COR-L47 (cell line): ENCODE measurements at regions not wholly inside any gene's neighbourhood (a gene's known extent, or its start where the extent isn't known, plus 50 kb on each side); places are given as distances from the start of the nearest gene placed in this dataset.

ENCODE experiments used
- DNase-seq: peaks from one replicate; lab custom pipeline; 2025; lab: John Stamatoyannopoulos, UW

- no peak for DNase-seq
Measured at GRCh38 chr9:89808756-89809181, 204.0 kb downstream of the GADD45G start.

GRCh38 chr9:89810431-89810830, 205.6 kb downstream of the GADD45G start:
- no peak for DNase-seq

- no peak for DNase-seq
Measured at GRCh38 chr9:89811356-89811755, 206.5 kb downstream of the GADD45G start.

GRCh38 chr9:89811886-89812450, 207.2 kb downstream of the GADD45G start:
- DNase-seq, result no peak

- no peak for DNase-seq
Measured at GRCh38 chr9:89812556-89813181, 207.9 kb downstream of the GADD45G start.

GRCh38 chr9:89813482-89813881, 208.7 kb downstream of the GADD45G start:
- DNase-seq, result no peak

- DNase-seq, result no peak
Measured at GRCh38 chr9:89814340-89815040, 209.7 kb downstream of the GADD45G start.

- DNase-seq, result no peak
Measured at GRCh38 chr9:89815061-89815902, 210.5 kb downstream of the GADD45G start.

GRCh38 chr9:89815903-89816573, 211.2 kb downstream of the GADD45G start:
- DNase-seq, result no peak

GRCh38 chr9:89817151-89817950, 212.5 kb downstream of the GADD45G start:
- no peak for DNase-seq

- DNase-seq, result no peak
Measured at GRCh38 chr9:89820337-89820736, 215.5 kb downstream of the GADD45G start.

GRCh38 chr9:89821081-89821480, 216.3 kb downstream of the GADD45G start:
- no peak for DNase-seq

GRCh38 chr9:89822996-89823395, 218.2 kb downstream of the GADD45G start:
- DNase-seq, result no peak

GRCh38 chr9:89825669-89826068, 220.9 kb downstream of the GADD45G start:
- no peak for DNase-seq

GRCh38 chr9:89826186-89826585, 221.4 kb downstream of the GADD45G start:
- no peak for DNase-seq

GRCh38 chr9:89829346-89829745, 224.5 kb downstream of the GADD45G start:
- no peak for DNase-seq

GRCh38 chr9:89835666-89836065, 230.9 kb downstream of the GADD45G start:
- no peak for DNase-seq

GRCh38 chr9:89837162-89837933, 232.5 kb downstream of the GADD45G start:
- no peak for DNase-seq

GRCh38 chr9:89837934-89838310, 233.1 kb downstream of the GADD45G start:
- no peak for DNase-seq

- DNase-seq, result no peak
Measured at GRCh38 chr9:89838621-89839020, 233.8 kb downstream of the GADD45G start.
